AG04449 (cell line): ENCODE measurements at regions not wholly inside any gene's neighbourhood (a gene's known extent, or its start where the extent isn't known, plus 50 kb on each side); places are given as distances from the start of the nearest gene placed in this dataset.

Experiments used
- CTCF ChIA-PET: fragments of 350-600 bp; formaldehyde crosslinking; extraction: SDS; loops from one replicate; lab custom pipeline; 2021; ENCODE audit warnings: antibody characterized with exemption; lab: Yijun Ruan, JAX
- POLR2A ChIA-PET: fragments of 400-600, 350-600 bp; formaldehyde crosslinking; extraction: SDS; loops from one replicate; lab custom pipeline; 2020; ENCODE audit warnings: antibody characterized with exemption, inconsistent platforms; lab: Yijun Ruan, JAX
- DNase-seq: peaks from one replicate; pipeline ENCODE4 v3.0.0-alpha.2; 2010; ENCODE audit warnings: low read depth, low spot score
- H3K4me3 ChIP-seq: 2 replicates; pipeline ENCODE4 v1.5.1; 2011; ENCODE audit warnings: low read depth, mild to moderate bottlenecking, control low read depth, low read length
- CTCF ChIP-seq: IDR thresholded peaks from one replicate; pipeline ENCODE4 v1.5.1; 2011; ENCODE audit warnings: mild to moderate bottlenecking, moderate library complexity, low read length, control low read depth, inconsistent platforms; ENCODE audit not compliant: insufficient read depth; ENCODE audit errors: missing control alignments

- CTCF ChIA-PET = interaction anchor here (1.2 kb wide), 1 partner anchor 71 kb away, joined by 3 read pairs; no protein-coding TSS in a partner anchor
- no peak overlapping the region for H3K4me3 ChIP-seq
- no peak for TF ChIP-seq CTCF
- POLR2A ChIA-PET = no interaction called here
- DNase-seq = no peak
These were observed 297.8 kb upstream of the SPRED2 start for GRCh38 chr2:65730186-65730585.

GRCh38 chr2:65729246-65729645, 296.8 kb upstream of the SPRED2 start:
- no peak overlapping the region for H3K4me3 ChIP-seq
- ChIA-PET CTCF (no interaction called here), POLR2A (no interaction called here)
- TF ChIP-seq CTCF = no peak
- DNase-seq = no peak

GRCh38 chr2:65728477-65729180, 296.2 kb upstream of the SPRED2 start:
- ChIA-PET POLR2A (no interaction called here), CTCF (no interaction called here)
- no peak overlapping the region for H3K4me3 ChIP-seq
- no peak for DNase-seq
- no peak for TF ChIP-seq CTCF

GRCh38 chr2:65727816-65728215, 295.4 kb upstream of the SPRED2 start:
- no peak for TF ChIP-seq CTCF
- no peak overlapping the region for H3K4me3 ChIP-seq
- CTCF ChIA-PET = interaction anchor here (1.2 to 1.3 kb wide), 2 partner anchors 39 to 92 kb away, joined by 3 to 5 read pairs; no protein-coding TSS in a partner anchor
- DNase-seq = no peak
- POLR2A ChIA-PET = no interaction called here

GRCh38 chr2:65727381-65727780, 295.0 kb upstream of the SPRED2 start:
- ChIA-PET CTCF (interaction anchor here (1.2 to 1.3 kb wide), 2 partner anchors 39 to 91 kb away, joined by 3 to 5 read pairs; no protein-coding TSS in a partner anchor), POLR2A (no interaction called here)
- DNase-seq = no peak
- H3K4me3 ChIP-seq = no peak overlapping the region
- no peak for TF ChIP-seq CTCF

GRCh38 chr2:65724752-65725151, 292.4 kb upstream of the SPRED2 start:
- DNase-seq = no peak
- ChIA-PET CTCF (no interaction called here), POLR2A (no interaction called here)
- TF ChIP-seq CTCF = no peak
- no peak overlapping the region for H3K4me3 ChIP-seq
